Hepatocyte (in vitro differentiated cells): ENCODE measurements at regions not wholly inside any gene's neighbourhood (a gene's known extent, or its start where the extent isn't known, plus 50 kb on each side); places are given as distances from the start of the nearest gene placed in this dataset.

Experiments
- DNase-seq: peaks from one replicate; pipeline ENCODE4 v3.0.0-alpha.2; 2016; ENCODE audit warnings: low spot score
- H2AFZ ChIP-seq: fragments of 200-600 bp; sonication (generic); 2 replicates; pipeline ENCODE4 v1.6.0; 2016; ENCODE audit warnings: antibody characterized with exemption, mild to moderate bottlenecking
- H3K27ac ChIP-seq: fragments of 200-600 bp; sonication (generic); 2 replicates; pipeline ENCODE4 v1.5.1; 2016; ENCODE audit warnings: mild to moderate bottlenecking
- H3K27me3 ChIP-seq: fragments of 200-600 bp; sonication (generic); 2 replicates; pipeline ENCODE4 v1.6.1; 2016
- H3K36me3 ChIP-seq: fragments of 200-600 bp; sonication (generic); replicated peaks from 2 replicates; pipeline ENCODE4 v1.5.1; 2016; ENCODE audit warnings: low read depth; ENCODE audit not compliant: insufficient read depth
- H3K4me1 ChIP-seq: fragments of 200-600 bp; sonication (generic); 2 replicates; pipeline ENCODE4 v1.5.1; 2016; ENCODE audit warnings: mild to moderate bottlenecking, moderate library complexity; ENCODE audit not compliant: insufficient read depth
- H3K4me2 ChIP-seq: fragments of 200-600 bp; sonication (generic); 2 replicates; pipeline ENCODE4 v1.6.0; 2016
- H3K4me3 ChIP-seq: fragments of 200-600 bp; sonication (generic); 2 replicates; pipeline ENCODE4 v1.5.1; 2016; ENCODE audit warnings: mild to moderate bottlenecking
- H3K79me2 ChIP-seq: fragments of 200-600 bp; sonication (generic); 2 replicates; pipeline ENCODE4 v1.6.0; 2017; ENCODE audit warnings: mild to moderate bottlenecking
- H3K9me2 ChIP-seq: fragments of 200-600 bp; sonication (generic); replicated peaks from 2 replicates; pipeline ENCODE4 v1.6.0; 2017; ENCODE audit warnings: mild to moderate bottlenecking; ENCODE audit not compliant: insufficient read depth
- H3K9me3 ChIP-seq: fragments of 200-600 bp; sonication (generic); 2 replicates; pipeline ENCODE4 v1.5.1; 2016; ENCODE audit warnings: low read depth, mild to moderate bottlenecking
- H4K20me1 ChIP-seq: fragments of 200-600 bp; sonication (generic); 2 replicates; pipeline ENCODE4 v1.6.0; 2016; ENCODE audit warnings: mild to moderate bottlenecking; ENCODE audit not compliant: insufficient read depth, poor library complexity, severe bottlenecking
- CTCF ChIP-seq: fragments of 200-600 bp; sonication (generic); IDR thresholded peaks from 2 replicates; pipeline ENCODE4 v1.5.1; 2016; ENCODE audit warnings: antibody characterized with exemption, mild to moderate bottlenecking; ENCODE audit not compliant: poor library complexity
- EZH2 ChIP-seq: fragments of 200-600 bp; sonication (generic); IDR thresholded peaks from 2 replicates; pipeline ENCODE4 v1.6.1; 2016; ENCODE audit warnings: antibody characterized with exemption, mild to moderate bottlenecking, borderline replicate concordance
- EZH2phosphoT487 ChIP-seq: fragments of 200-600 bp; sonication (generic); IDR thresholded peaks from one replicate; pipeline ENCODE4 v1.6.1; 2018; ENCODE audit warnings: antibody characterized with exemption, mild to moderate bottlenecking, low read depth, moderate library complexity; ENCODE audit not compliant: unreplicated experiment, severe bottlenecking
- WGBS: methylation state at CpG from one replicate; pipeline ENCODE4 v1.1.6; 2016; ENCODE audit warnings: low lambda C conversion rate; ENCODE audit errors: missing lambda C conversion rate; 5-methylcytosine and 5-hydroxymethylcytosine counted together

- H3K4me1 ChIP-seq = peaks cover 25% of the 10 kb centered on the region
- H3K36me3 ChIP-seq = no peaks in the 10 kb centered on the region
- no peaks in the 10 kb centered on the region for H3K27me3 ChIP-seq
- no peak overlapping the region for H2AFZ ChIP-seq
- H3K4me2 ChIP-seq = no peak overlapping the region
- no peaks in the 10 kb centered on the region for H3K9me3 ChIP-seq
- H4K20me1 ChIP-seq = no peaks in the 10 kb centered on the region
- TF ChIP-seq EZH2 (no peak), EZH2phosphoT487 (no peak), CTCF (no peak)
- H3K79me2 ChIP-seq = no peaks in the 10 kb centered on the region
- H3K9me2 ChIP-seq = no peaks in the 10 kb centered on the region
- 94% methylated on average over 9 of the region's 9 CpGs for WGBS
- H3K4me3 ChIP-seq = no peak overlapping the region
- H3K27ac ChIP-seq = peak overlapping the region; percentile 87
- DNase-seq = no peak
These were observed 476.9 kb downstream of the ZSWIM6 start for GRCh38 chr5:61808909-61809308.

GRCh38 chr5:61809651-61810050 is 477.6 kb downstream of the ZSWIM6 start:
- H3K4me1 ChIP-seq = peaks cover 30% of the 10 kb centered on the region
- WGBS = 89% methylated on average over 4 of the region's 4 CpGs
- H3K36me3 ChIP-seq = no peaks in the 10 kb centered on the region
- no peak overlapping the region for H3K4me3 ChIP-seq
- no peak for DNase-seq
- no peaks in the 10 kb centered on the region for H4K20me1 ChIP-seq
- no peak overlapping the region for H2AFZ ChIP-seq
- H3K27me3 ChIP-seq = no peaks in the 10 kb centered on the region
- peak overlapping the region; percentile 87 for H3K27ac ChIP-seq
- H3K9me2 ChIP-seq = no peaks in the 10 kb centered on the region
- no peaks in the 10 kb centered on the region for H3K9me3 ChIP-seq
- no peak for TF ChIP-seq EZH2
- no peaks in the 10 kb centered on the region for H3K79me2 ChIP-seq
- H3K4me2 ChIP-seq = no peak overlapping the region

- no peak overlapping the region for H2AFZ ChIP-seq
- H3K36me3 ChIP-seq = no peaks in the 10 kb centered on the region
- no peaks in the 10 kb centered on the region for H3K27me3 ChIP-seq
- H3K9me3 ChIP-seq = no peaks in the 10 kb centered on the region
- no peak overlapping the region for H3K4me2 ChIP-seq
- WGBS = 93% methylated on average over 1 of the region's 1 CpG
- H3K9me2 ChIP-seq = no peaks in the 10 kb centered on the region
- DNase-seq = no peak
- TF ChIP-seq EZH2phosphoT487 (no peak), EZH2 (no peak), CTCF (no peak)
- no peak overlapping the region for H3K27ac ChIP-seq
- H3K4me3 ChIP-seq = no peak overlapping the region
- H3K79me2 ChIP-seq = no peaks in the 10 kb centered on the region
- no peaks in the 10 kb centered on the region for H4K20me1 ChIP-seq
- H3K4me1 ChIP-seq = peaks cover 36% of the 10 kb centered on the region
These were observed 479.0 kb downstream of the ZSWIM6 start for GRCh38 chr5:61811052-61811451.

- Histone ChIP-seq H3K4me3 (no peak overlapping the region), H3K36me3 (no peaks in the 10 kb centered on the region), H3K79me2 (no peaks in the 10 kb centered on the region), H3K4me1 (peaks cover 38% of the 10 kb centered on the region), H4K20me1 (no peaks in the 10 kb centered on the region), H3K27ac (no peak overlapping the region), H2AFZ (no peak overlapping the region), H3K9me3 (no peaks in the 10 kb centered on the region), H3K27me3 (no peaks in the 10 kb centered on the region), H3K9me2 (no peaks in the 10 kb centered on the region), H3K4me2 (no peak overlapping the region)
- no peak for DNase-seq
- TF ChIP-seq EZH2phosphoT487 (no peak), EZH2 (no peak), CTCF (no peak)
- WGBS = 88% methylated on average over 1 of the region's 1 CpG
These were observed 481.3 kb downstream of the ZSWIM6 start for GRCh38 chr5:61813361-61813760.
